ENCODE measurements at regions not wholly inside any gene's neighbourhood (a gene's known extent, or its start where the extent isn't known, plus 50 kb on each side); places are given as distances from the start of the nearest gene placed in this dataset.
A peak's percentile ranks its signal among the peaks of the same experiment; 100 is the strongest.

- no peak for DNase-seq (ENCODE audit: low read depth)
- in situ Hi-C loops (cut with HindIII; ENCODE audit: low pct_unique_long_range_greater_than_20kb, low sequenced_read_pairs): no loop called here
Measured at GRCh38 chr17:73694491-73694890, 50.2 kb upstream of the SDK2 start.

GRCh38 chr17:73695035-73695738 lies 50.9 kb upstream of the SDK2 start:
- in situ Hi-C loops (cut with HindIII; ENCODE audit: low pct_unique_long_range_greater_than_20kb, low sequenced_read_pairs): no loop called here
- no peak for DNase-seq (ENCODE audit: low read depth)

- in situ Hi-C loops (cut with HindIII; ENCODE audit: low pct_unique_long_range_greater_than_20kb, low sequenced_read_pairs): no loop called here
- no peak for DNase-seq (ENCODE audit: low read depth)
Measured at GRCh38 chr17:73696251-73696650, 52.0 kb upstream of the SDK2 start.

GRCh38 chr17:73697872-73698271 lies 53.6 kb upstream of the SDK2 start:
- no peak for DNase-seq (ENCODE audit: low read depth)
- in situ Hi-C loops (cut with HindIII; ENCODE audit: low pct_unique_long_range_greater_than_20kb, low sequenced_read_pairs): no loop called here

- no peak for DNase-seq (ENCODE audit: low read depth)
- in situ Hi-C loops (cut with HindIII; ENCODE audit: low pct_unique_long_range_greater_than_20kb, low sequenced_read_pairs): no loop called here
Measured at GRCh38 chr17:73698966-73699365, 54.7 kb upstream of the SDK2 start.

- in situ Hi-C loops (cut with HindIII; ENCODE audit: low pct_unique_long_range_greater_than_20kb, low sequenced_read_pairs): no loop called here
- DNase-seq (ENCODE audit: low read depth): no peak
Measured at GRCh38 chr17:73701701-73702100, 57.5 kb upstream of the SDK2 start.

GRCh38 chr17:73703192-73703591 lies 58.9 kb upstream of the SDK2 start:
- no peak for DNase-seq (ENCODE audit: low read depth)
- in situ Hi-C loops (cut with HindIII; ENCODE audit: low pct_unique_long_range_greater_than_20kb, low sequenced_read_pairs): no loop called here

- in situ Hi-C loops (cut with HindIII; ENCODE audit: low pct_unique_long_range_greater_than_20kb, low sequenced_read_pairs): no loop called here
- DNase-seq (ENCODE audit: low read depth): no peak
Measured at GRCh38 chr17:73703917-73704316, 59.7 kb upstream of the SDK2 start.

GRCh38 chr17:73705594-73705993 lies 61.3 kb upstream of the SDK2 start:
- peak; percentile 68 for DNase-seq (ENCODE audit: low read depth)
- in situ Hi-C loops (cut with HindIII; ENCODE audit: low pct_unique_long_range_greater_than_20kb, low sequenced_read_pairs): no loop called here

GRCh38 chr17:73706428-73706827 lies 62.2 kb upstream of the SDK2 start:
- DNase-seq (ENCODE audit: low read depth): no peak
- in situ Hi-C loops (cut with HindIII; ENCODE audit: low pct_unique_long_range_greater_than_20kb, low sequenced_read_pairs): no loop called here

GRCh38 chr17:73706858-73707257 lies 62.6 kb upstream of the SDK2 start:
- no peak for DNase-seq (ENCODE audit: low read depth)
- in situ Hi-C loops (cut with HindIII; ENCODE audit: low pct_unique_long_range_greater_than_20kb, low sequenced_read_pairs): no loop called here

- no peak for DNase-seq (ENCODE audit: low read depth)
- in situ Hi-C loops (cut with HindIII; ENCODE audit: low pct_unique_long_range_greater_than_20kb, low sequenced_read_pairs): no loop called here
Measured at GRCh38 chr17:73707358-73707757, 63.1 kb upstream of the SDK2 start.

GRCh38 chr17:73710095-73710592 lies 65.9 kb upstream of the SDK2 start:
- peak; percentile 86 for DNase-seq (ENCODE audit: low read depth)
- in situ Hi-C loops (cut with HindIII; ENCODE audit: low pct_unique_long_range_greater_than_20kb, low sequenced_read_pairs): no loop called here

- in situ Hi-C loops (cut with HindIII; ENCODE audit: low pct_unique_long_range_greater_than_20kb, low sequenced_read_pairs): no loop called here
- no peak for DNase-seq (ENCODE audit: low read depth)
Measured at GRCh38 chr17:73711184-73711583, 66.9 kb upstream of the SDK2 start.

- DNase-seq (ENCODE audit: low read depth): no peak
- in situ Hi-C loops (cut with HindIII; ENCODE audit: low pct_unique_long_range_greater_than_20kb, low sequenced_read_pairs): no loop called here
Measured at GRCh38 chr17:73711916-73712315, 67.7 kb upstream of the SDK2 start.

- in situ Hi-C loops (cut with HindIII; ENCODE audit: low pct_unique_long_range_greater_than_20kb, low sequenced_read_pairs): no loop called here
- DNase-seq (ENCODE audit: low read depth): no peak
Measured at GRCh38 chr17:73713136-73713535, 68.9 kb upstream of the SDK2 start.

- in situ Hi-C loops (cut with HindIII; ENCODE audit: low pct_unique_long_range_greater_than_20kb, low sequenced_read_pairs): no loop called here
- no peak for DNase-seq (ENCODE audit: low read depth)
Measured at GRCh38 chr17:73715769-73716168, 71.5 kb upstream of the SDK2 start.

- in situ Hi-C loops (cut with HindIII; ENCODE audit: low pct_unique_long_range_greater_than_20kb, low sequenced_read_pairs): no loop called here
- no peak for DNase-seq (ENCODE audit: low read depth)
Measured at GRCh38 chr17:73717690-73718089, 73.4 kb upstream of the SDK2 start.

- DNase-seq (ENCODE audit: low read depth): no peak
- in situ Hi-C loops (cut with HindIII; ENCODE audit: low pct_unique_long_range_greater_than_20kb, low sequenced_read_pairs): no loop called here
Measured at GRCh38 chr17:73718362-73718761, 74.1 kb upstream of the SDK2 start.

- in situ Hi-C loops (cut with HindIII; ENCODE audit: low pct_unique_long_range_greater_than_20kb, low sequenced_read_pairs): no loop called here
- DNase-seq (ENCODE audit: low read depth): no peak
Measured at GRCh38 chr17:73718912-73719311, 74.7 kb upstream of the SDK2 start.

Measured in Caki2 (cell line).